ENCODE measurements at regions not wholly inside any gene's neighbourhood (a gene's known extent, or its start where the extent isn't known, plus 50 kb on each side); places are given as distances from the start of the nearest gene placed in this dataset.

- TF ChIP-seq, protein P1, sequence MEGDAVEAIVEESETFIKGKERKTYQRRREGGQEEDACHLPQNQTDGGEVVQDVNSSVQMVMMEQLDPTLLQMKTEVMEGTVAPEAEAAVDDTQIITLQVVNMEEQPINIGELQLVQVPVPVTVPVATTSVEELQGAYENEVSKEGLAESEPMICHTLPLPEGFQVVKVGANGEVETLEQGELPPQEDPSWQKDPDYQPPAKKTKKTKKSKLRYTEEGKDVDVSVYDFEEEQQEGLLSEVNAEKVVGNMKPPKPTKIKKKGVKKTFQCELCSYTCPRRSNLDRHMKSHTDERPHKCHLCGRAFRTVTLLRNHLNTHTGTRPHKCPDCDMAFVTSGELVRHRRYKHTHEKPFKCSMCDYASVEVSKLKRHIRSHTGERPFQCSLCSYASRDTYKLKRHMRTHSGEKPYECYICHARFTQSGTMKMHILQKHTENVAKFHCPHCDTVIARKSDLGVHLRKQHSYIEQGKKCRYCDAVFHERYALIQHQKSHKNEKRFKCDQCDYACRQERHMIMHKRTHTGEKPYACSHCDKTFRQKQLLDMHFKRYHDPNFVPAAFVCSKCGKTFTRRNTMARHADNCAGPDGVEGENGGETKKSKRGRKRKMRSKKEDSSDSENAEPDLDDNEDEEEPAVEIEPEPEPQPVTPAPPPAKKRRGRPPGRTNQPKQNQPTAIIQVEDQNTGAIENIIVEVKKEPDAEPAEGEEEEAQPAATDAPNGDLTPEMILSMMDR (IDR thresholded peaks at IDR 0.05): no peak
- TF ChIP-seq POLR2A (IDR thresholded peaks at IDR 0.05): no peak
Observed at GRCh38 chr10:36662571-36662970, 462.8 kb upstream of the ANKRD30A start.
